Mucosa of descending colon (tissue), 3 donors: ENCODE measurements at regions not wholly inside any gene's neighbourhood (a gene's known extent, or its start where the extent isn't known, plus 50 kb on each side); places are given as distances from the start of the nearest gene placed in this dataset.

ENCODE experiments used
- ATAC-seq: fragments of 200-7000 bp; cut with Tn5 transposase; one replicate; pipeline ENCODE4 v1.9.1; 2020; ENCODE audit warnings: mild to moderate bottlenecking, moderate library complexity
- DNase-seq, 3 donors: peaks; one replicate each; pipeline ENCODE4 v3.0.0-alpha.2; 2020
- H3K36me3 ChIP-seq: fragments of 200-600 bp; one replicate; pipeline ENCODE4 v1.8.0; 2021; ENCODE audit warnings: low read depth, mild to moderate bottlenecking
- H3K4me1 ChIP-seq: fragments of 200-600 bp; one replicate; pipeline ENCODE4 v1.8.0; 2021; ENCODE audit warnings: low read depth, mild to moderate bottlenecking
- H3K4me3 ChIP-seq: fragments of 200-600 bp; one replicate; pipeline ENCODE4 v1.8.0; 2021; ENCODE audit warnings: mild to moderate bottlenecking
- H3K9me3 ChIP-seq: fragments of 200-600 bp; one replicate; pipeline ENCODE4 v1.8.0; 2021; ENCODE audit warnings: mild to moderate bottlenecking
- CTCF ChIP-seq: fragments of 200-600 bp; IDR thresholded peaks from one replicate; pipeline ENCODE4 v1.8.0; 2022; ENCODE audit warnings: antibody characterized with exemption, mild to moderate bottlenecking
- intact Hi-C, 2 donors: fragments of 100-400 bp; cut with DNase I in 1 of 2; cut with micrococcal nuclease in 1 of 2; formaldehyde crosslinking; loops; one replicate each; pipeline versions ENCODE4 v1.11.0 to v1.11.1; 2022; cut with DNase I, micrococcal nuclease
- donor health status: DM: no; HTN: no; CAD: no; lungs with moderate emphysema.
- donor health status: DM: no; HTN: no; CAD: no.
- donor health status: DM: no; HTN: yes; CAD: no.

GRCh38 chr2:204306667-204307066, 238.6 kb upstream of the PARD3B start:
- TF ChIP-seq CTCF: no peak
- Histone ChIP-seq H3K9me3 (no peaks in the 10 kb centered on the region), H3K4me1 (no peaks in the 10 kb centered on the region), H3K36me3 (no peaks in the 10 kb centered on the region), H3K4me3 (no peak overlapping the region)
- DNase-seq (no peak), ATAC-seq (no peak)
- intact Hi-C loops: no loop called here

- Histone ChIP-seq H3K9me3 (no peaks in the 10 kb centered on the region), H3K4me3 (no peak overlapping the region), H3K4me1 (no peaks in the 10 kb centered on the region), H3K36me3 (no peaks in the 10 kb centered on the region)
- DNase-seq: no peak
- no peak for TF ChIP-seq CTCF
- no peak for ATAC-seq
- intact Hi-C loops: no loop called here
These were observed 233.2 kb upstream of the PARD3B start for GRCh38 chr2:204312105-204312504.

- Histone ChIP-seq H3K4me1 (no peaks in the 10 kb centered on the region), H3K4me3 (no peak overlapping the region), H3K36me3 (no peaks in the 10 kb centered on the region), H3K9me3 (no peaks in the 10 kb centered on the region)
- DNase-seq: no peak
- intact Hi-C loops: no loop called here
- ATAC-seq: no peak
- TF ChIP-seq CTCF: no peak
These were observed 232.0 kb upstream of the PARD3B start for GRCh38 chr2:204313256-204313655.

- H3K4me3 ChIP-seq: no peak overlapping the region
- intact Hi-C loops: no loop called here
- DNase-seq: no peak
- H3K4me1 ChIP-seq: no peaks in the 10 kb centered on the region
- no peaks in the 10 kb centered on the region for H3K36me3 ChIP-seq
- TF ChIP-seq CTCF: no peak
- peak; percentile 49 for ATAC-seq
- no peaks in the 10 kb centered on the region for H3K9me3 ChIP-seq
These were observed 230.0 kb upstream of the PARD3B start for GRCh38 chr2:204315236-204315662.

GRCh38 chr2:204317640-204318039, 227.6 kb upstream of the PARD3B start:
- Histone ChIP-seq H3K4me3 (no peak overlapping the region), H3K4me1 (no peaks in the 10 kb centered on the region), H3K9me3 (no peaks in the 10 kb centered on the region), H3K36me3 (no peaks in the 10 kb centered on the region)
- DNase-seq (no peak), ATAC-seq (no peak)
- intact Hi-C loops: no loop called here
- TF ChIP-seq CTCF: no peak
